ENCODE measurements at regions not wholly inside any gene's neighbourhood (a gene's known extent, or its start where the extent isn't known, plus 50 kb on each side); places are given as distances from the start of the nearest gene placed in this dataset.

DNA sequence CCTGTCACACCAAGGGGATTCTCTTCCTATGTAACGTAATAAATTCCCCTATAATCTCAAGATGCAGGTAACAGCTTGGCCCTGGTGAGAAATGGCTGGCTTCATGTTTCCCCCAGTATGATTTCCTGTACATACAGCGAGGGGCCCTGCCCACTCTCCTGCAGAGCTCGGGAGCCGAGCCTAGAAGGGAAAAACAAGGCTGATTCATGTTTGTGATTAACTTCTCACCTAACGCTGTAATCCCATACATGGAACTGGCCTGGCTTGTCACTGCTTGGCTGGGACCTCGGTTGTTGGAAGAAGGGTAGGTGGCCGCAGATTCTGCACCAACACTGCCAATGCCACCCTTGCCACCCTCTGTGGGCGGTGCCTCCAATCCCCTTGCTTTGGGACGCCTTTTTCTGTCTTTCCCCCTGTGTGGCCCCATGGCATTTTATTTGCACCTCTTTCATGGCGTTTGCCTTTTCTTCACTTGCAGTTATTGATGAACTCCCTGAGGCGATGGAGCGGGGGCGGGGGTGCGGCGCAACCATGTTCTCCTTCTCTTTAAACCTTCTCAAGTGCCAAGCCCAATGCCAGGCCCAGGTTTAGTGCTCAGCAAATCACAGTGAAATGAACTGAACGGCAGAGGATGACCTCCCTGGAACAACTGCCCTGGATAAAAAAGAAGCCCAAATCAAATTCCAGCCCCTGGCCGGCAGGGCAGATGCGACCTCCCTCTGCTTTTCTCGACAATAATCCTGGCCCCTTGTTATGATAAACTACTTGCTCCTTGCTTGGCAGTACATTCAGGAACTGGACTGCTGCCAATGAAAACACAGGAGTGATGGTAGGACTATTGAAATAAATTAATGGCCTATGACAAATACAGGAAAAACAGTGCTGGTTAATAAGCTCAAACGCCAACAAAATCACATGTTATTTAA is 108.1 kb downstream of the TMEM174 start:
- Histone ChIP-seq H3K27me3 (ENCODE audit: control insufficient read depth, extremely low read depth, insufficient read depth, low read length) (no peaks in the 10 kb centered on the region), H3K9me1 (ENCODE audit: control insufficient read depth, extremely low read depth, insufficient read depth, low read length) (no peaks in the 10 kb centered on the region), H3K9ac (ENCODE audit: control insufficient read depth, extremely low read depth, insufficient read depth, low read length) (peak overlapping the region; percentile 11), H3K36me3 (ENCODE audit: control insufficient read depth in 2 of 2, extremely low read depth in 1 of 2, insufficient read depth in 2 of 2, low read length in 2 of 2) (no peaks in the 10 kb centered on the region), H3K4me3 (ENCODE audit: control insufficient read depth in 2 of 3, extremely low read depth in 1 of 3, insufficient read depth in 2 of 3, low read depth in 1 of 3, low read length in 3 of 3) (no peak overlapping the region), H4K20me1 (ENCODE audit: control insufficient read depth, extremely low read depth, insufficient read depth, low read length) (no peaks in the 10 kb centered on the region), H3K4me1 (ENCODE audit: control insufficient read depth, extremely low read depth, insufficient read depth, low read length) (peaks cover 24% of the 10 kb centered on the region), H3K27ac (ENCODE audit: control insufficient read depth, insufficient read depth, low read length) (no peak overlapping the region), H3K4me2 (ENCODE audit: control insufficient read depth, extremely low read depth, insufficient read depth, low read depth, low read length) (peak overlapping the region; percentile 60), H3K9me3 (ENCODE audit: control insufficient read depth, low read depth, low read length) (no peaks in the 10 kb centered on the region), H3K79me2 (ENCODE audit: control insufficient read depth, insufficient read depth, low read length) (no peaks in the 10 kb centered on the region), H2AFZ (ENCODE audit: control insufficient read depth, low read length) (no peak overlapping the region)
- peak; percentile 86 for FAIRE-seq
- TF ChIP-seq, protein P1, sequence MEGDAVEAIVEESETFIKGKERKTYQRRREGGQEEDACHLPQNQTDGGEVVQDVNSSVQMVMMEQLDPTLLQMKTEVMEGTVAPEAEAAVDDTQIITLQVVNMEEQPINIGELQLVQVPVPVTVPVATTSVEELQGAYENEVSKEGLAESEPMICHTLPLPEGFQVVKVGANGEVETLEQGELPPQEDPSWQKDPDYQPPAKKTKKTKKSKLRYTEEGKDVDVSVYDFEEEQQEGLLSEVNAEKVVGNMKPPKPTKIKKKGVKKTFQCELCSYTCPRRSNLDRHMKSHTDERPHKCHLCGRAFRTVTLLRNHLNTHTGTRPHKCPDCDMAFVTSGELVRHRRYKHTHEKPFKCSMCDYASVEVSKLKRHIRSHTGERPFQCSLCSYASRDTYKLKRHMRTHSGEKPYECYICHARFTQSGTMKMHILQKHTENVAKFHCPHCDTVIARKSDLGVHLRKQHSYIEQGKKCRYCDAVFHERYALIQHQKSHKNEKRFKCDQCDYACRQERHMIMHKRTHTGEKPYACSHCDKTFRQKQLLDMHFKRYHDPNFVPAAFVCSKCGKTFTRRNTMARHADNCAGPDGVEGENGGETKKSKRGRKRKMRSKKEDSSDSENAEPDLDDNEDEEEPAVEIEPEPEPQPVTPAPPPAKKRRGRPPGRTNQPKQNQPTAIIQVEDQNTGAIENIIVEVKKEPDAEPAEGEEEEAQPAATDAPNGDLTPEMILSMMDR (optimal IDR thresholded peaks at IDR 0.05 in 1 of 3, IDR thresholded peaks at IDR 0.05 in 1 of 3, conservative IDR thresholded peaks at IDR 0.05 in 1 of 3; ENCODE audit: extremely low read depth in 1 of 3, insufficient read depth in 2 of 3, low read length in 3 of 3) = no peak
- TF ChIP-seq EZH2 (IDR thresholded peaks at IDR 0.05; ENCODE audit: low read length) = no peak
- dilution Hi-C loops (cut with MboI; ENCODE audit: extremely low pct_ligation_motif_present, low sequenced_read_pairs) = no loop called here
- peak; percentile 36 for DNase-seq (ENCODE audit: low read depth, low spot score)

DNA sequence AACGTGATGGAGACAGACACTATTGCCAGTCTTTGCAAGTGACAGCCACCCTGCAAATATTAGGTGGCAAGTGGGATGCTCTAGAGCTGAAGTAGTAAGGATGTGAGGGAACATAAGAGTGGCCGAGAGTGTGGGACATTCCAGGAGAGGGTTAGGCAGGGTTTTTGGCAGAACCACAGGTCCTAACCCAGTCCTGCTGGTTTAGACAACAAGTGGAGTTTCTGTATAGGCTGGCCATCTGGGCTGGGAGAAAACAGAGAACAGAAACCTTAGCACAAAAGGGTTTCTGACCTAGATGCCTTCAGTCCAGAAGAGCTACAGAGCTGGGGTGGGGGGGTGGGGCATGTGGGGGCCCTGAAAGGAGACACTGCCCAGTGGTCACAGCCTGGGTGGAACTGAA is 107.4 kb downstream of the TMEM174 start:
- dilution Hi-C loops (cut with MboI; ENCODE audit: extremely low pct_ligation_motif_present, low sequenced_read_pairs) = no loop called here
- Histone ChIP-seq H3K4me3 (ENCODE audit: control insufficient read depth in 2 of 3, extremely low read depth in 1 of 3, insufficient read depth in 2 of 3, low read depth in 1 of 3, low read length in 3 of 3) (no peak overlapping the region), H3K36me3 (ENCODE audit: control insufficient read depth in 2 of 2, extremely low read depth in 1 of 2, insufficient read depth in 2 of 2, low read length in 2 of 2) (no peaks in the 10 kb centered on the region), H3K27me3 (ENCODE audit: control insufficient read depth, extremely low read depth, insufficient read depth, low read length) (no peaks in the 10 kb centered on the region), H3K4me1 (ENCODE audit: control insufficient read depth, extremely low read depth, insufficient read depth, low read length) (peaks cover 24% of the 10 kb centered on the region), H3K27ac (ENCODE audit: control insufficient read depth, insufficient read depth, low read length) (no peak overlapping the region), H3K9me1 (ENCODE audit: control insufficient read depth, extremely low read depth, insufficient read depth, low read length) (no peaks in the 10 kb centered on the region), H2AFZ (ENCODE audit: control insufficient read depth, low read length) (no peak overlapping the region), H3K9ac (ENCODE audit: control insufficient read depth, extremely low read depth, insufficient read depth, low read length) (no peak overlapping the region), H3K79me2 (ENCODE audit: control insufficient read depth, insufficient read depth, low read length) (no peaks in the 10 kb centered on the region), H3K9me3 (ENCODE audit: control insufficient read depth, low read depth, low read length) (no peaks in the 10 kb centered on the region), H3K4me2 (ENCODE audit: control insufficient read depth, extremely low read depth, insufficient read depth, low read depth, low read length) (no peak overlapping the region), H4K20me1 (ENCODE audit: control insufficient read depth, extremely low read depth, insufficient read depth, low read length) (no peaks in the 10 kb centered on the region)
- no peak for FAIRE-seq
- DNase-seq (ENCODE audit: low read depth, low spot score) = no peak
- no peak for TF ChIP-seq EZH2 (IDR thresholded peaks at IDR 0.05; ENCODE audit: low read length)
- TF ChIP-seq, protein P1 (optimal IDR thresholded peaks at IDR 0.05 in 1 of 3, IDR thresholded peaks at IDR 0.05 in 1 of 3, conservative IDR thresholded peaks at IDR 0.05 in 1 of 3; ENCODE audit: extremely low read depth in 1 of 3, insufficient read depth in 2 of 3, low read length in 3 of 3) = no peak
